NCI-H524 (cell line): ENCODE measurements at regions not wholly inside any gene's neighbourhood (a gene's known extent, or its start where the extent isn't known, plus 50 kb on each side); places are given as distances from the start of the nearest gene placed in this dataset.
"Not testable (repeated sequence)": the region's sequence is repeated elsewhere in the genome, so short reads cannot be mapped to it uniquely, and the experiment has no call there.

Experiments used
- DNase-seq, 2 experiments: peaks; one replicate each; lab custom pipeline; 2025; lab: John Stamatoyannopoulos, UW

GRCh38 chr7:120181499-120181898 lies 91.5 kb upstream of the KCND2 start:
- no peak for DNase-seq

GRCh38 chr7:120184866-120185265 lies 88.1 kb upstream of the KCND2 start:
- no peak for DNase-seq

- DNase-seq, result no peak
Observed at GRCh38 chr7:120185940-120186682, 86.9 kb upstream of the KCND2 start.

GRCh38 chr7:120186688-120187087 lies 86.3 kb upstream of the KCND2 start:
- DNase-seq, result no peak

GRCh38 chr7:120189623-120190022 lies 83.4 kb upstream of the KCND2 start:
- no peak for DNase-seq

- no peak for DNase-seq
Observed at GRCh38 chr7:120190109-120190508, 82.9 kb upstream of the KCND2 start.

DNA sequence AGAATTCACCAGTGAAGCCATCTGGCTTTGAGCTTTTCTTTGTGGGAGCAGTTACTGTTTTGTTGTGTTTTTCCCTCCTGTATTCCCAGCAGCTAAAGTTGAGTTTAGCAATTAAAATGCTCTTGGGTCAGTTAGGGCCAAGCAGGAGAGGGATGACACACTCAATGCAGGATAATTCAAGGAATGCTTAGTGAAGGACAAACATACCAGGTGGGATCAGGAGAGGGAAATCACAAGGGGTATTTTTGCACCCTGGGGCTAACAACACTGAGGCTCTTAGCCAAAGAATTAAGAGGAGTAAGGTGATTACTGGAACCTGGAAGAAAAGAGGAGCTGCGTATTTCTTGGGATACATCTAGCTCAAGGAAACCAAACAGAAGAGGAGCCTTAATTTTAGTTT lies 82.4 kb upstream of the KCND2 start:
- no peak for DNase-seq

GRCh38 chr7:120191423-120191822 lies 81.6 kb upstream of the KCND2 start:
- not testable (repeated sequence) for DNase-seq

DNA sequence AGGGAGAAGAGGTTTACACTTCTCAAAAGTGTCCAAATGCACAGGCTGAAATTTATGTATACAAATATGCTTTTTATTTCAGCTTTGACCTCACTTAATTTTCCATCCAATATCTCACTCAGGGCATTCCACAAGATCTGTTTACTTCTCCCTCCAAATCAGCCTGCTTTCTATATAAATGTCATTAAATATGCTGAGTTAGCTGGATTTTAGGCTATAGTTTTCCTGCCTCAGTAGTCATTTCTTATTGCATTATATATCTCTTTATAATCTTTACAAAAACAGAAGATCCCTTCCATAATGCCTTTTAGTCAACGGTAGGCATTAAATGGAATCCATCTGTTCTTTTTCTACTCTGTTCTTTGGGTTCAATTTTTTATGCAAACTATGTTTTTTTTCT lies 71.7 kb upstream of the KCND2 start:
- no peak for DNase-seq

DNA sequence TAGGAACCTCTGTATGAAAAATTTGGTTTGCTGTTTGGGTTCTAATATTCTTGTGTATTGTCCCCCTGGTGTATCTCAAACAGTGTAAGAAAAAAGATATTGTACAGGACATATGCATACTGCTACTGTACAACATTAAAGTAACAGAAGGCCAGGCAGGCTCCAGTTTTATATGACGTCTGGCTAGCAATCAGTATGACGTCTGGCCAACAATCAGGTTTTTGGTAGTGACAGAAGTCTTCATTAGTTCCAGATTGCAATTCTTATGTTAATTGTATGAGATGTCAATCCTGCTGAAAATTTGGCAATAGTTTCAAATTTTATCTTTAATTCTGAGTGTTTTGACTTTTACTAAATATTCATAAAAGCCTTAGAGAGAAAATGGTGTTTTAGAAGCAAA lies 67.9 kb upstream of the KCND2 start:
- peak in 1 of 2 experiments; percentile 23 for DNase-seq

DNA sequence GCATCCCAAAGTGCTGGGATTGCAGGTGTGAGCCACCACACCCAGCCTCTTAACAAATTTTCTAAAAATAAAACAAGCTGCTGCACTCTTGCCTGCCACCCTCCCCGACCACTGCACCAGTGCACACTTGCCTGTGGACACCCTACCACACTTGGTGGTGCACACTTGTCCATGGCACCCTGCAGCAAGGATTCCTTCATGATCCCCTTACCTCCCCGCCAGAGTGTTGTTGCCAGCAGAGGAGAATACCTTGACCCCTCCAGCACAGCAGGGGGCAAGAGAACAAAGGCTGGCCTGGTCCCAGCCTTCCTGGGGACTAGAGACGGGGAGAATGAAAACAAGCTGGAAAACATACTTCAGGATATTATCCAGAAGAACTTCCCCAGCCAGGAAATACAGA lies 65.9 kb upstream of the KCND2 start:
- DNase-seq, result no peak

GRCh38 chr7:120215654-120216053 lies 57.3 kb upstream of the KCND2 start:
- DNase-seq, result no peak

GRCh38 chr7:120216947-120217346 lies 56.0 kb upstream of the KCND2 start:
- DNase-seq, result no peak

DNA sequence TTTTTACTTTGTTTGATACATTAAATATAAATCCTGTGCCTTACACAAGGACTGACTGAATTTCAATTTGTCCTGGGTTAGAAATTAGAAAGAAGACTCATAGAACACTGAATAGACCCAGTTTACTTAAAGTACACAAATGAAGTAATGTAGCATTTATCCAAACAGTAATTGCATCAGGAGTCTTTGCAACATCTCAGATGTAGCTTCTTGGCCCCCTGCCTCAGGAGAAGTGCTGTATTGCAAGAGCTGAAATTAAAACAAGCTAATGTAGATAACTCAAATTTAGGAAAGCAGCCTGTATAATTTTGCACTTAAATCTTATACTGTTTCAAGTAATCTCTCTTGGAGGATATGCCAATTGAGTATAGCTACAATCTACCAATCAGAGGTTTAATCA lies 54.3 kb upstream of the KCND2 start:
- DNase-seq, result no peak

GRCh38 chr7:120221666-120222065 lies 51.3 kb upstream of the KCND2 start:
- no peak for DNase-seq
